WERI-Rb-1 (cell line): ENCODE measurements at regions not wholly inside any gene's neighbourhood (a gene's known extent, or its start where the extent isn't known, plus 50 kb on each side); places are given as distances from the start of the nearest gene placed in this dataset.

Experiments used
- DNase-seq: peaks from one replicate; pipeline ENCODE4 v3.0.0-alpha.2; 2020
- H3K27ac ChIP-seq: fragments of 250-450 bp; sonication (Bioruptor Pico); 2 replicates; pipeline ENCODE4 v1.5.1; 2020; ENCODE audit warnings: mild to moderate bottlenecking, moderate library complexity
- H3K27me3 ChIP-seq: fragments of 250-450 bp; sonication (Bioruptor Pico); 2 replicates; pipeline ENCODE4 v1.5.1; 2021; ENCODE audit warnings: mild to moderate bottlenecking, low read depth, moderate library complexity; ENCODE audit not compliant: insufficient read depth, severe bottlenecking
- H3K36me3 ChIP-seq: fragments of 250-450 bp; sonication (Bioruptor Pico); 2 replicates; pipeline ENCODE4 v1.5.1; 2020; ENCODE audit warnings: mild to moderate bottlenecking, moderate library complexity
- H3K4me3 ChIP-seq: 2 replicates; pipeline ENCODE4 v1.5.1; 2011; ENCODE audit warnings: low read depth, mild to moderate bottlenecking, control low read depth, low read length
- H3K9me3 ChIP-seq: fragments of 250-450 bp; sonication (Bioruptor Pico); 2 replicates; pipeline ENCODE4 v1.5.1; 2021; ENCODE audit warnings: mild to moderate bottlenecking, moderate library complexity; ENCODE audit not compliant: severe bottlenecking
- CTCF ChIP-seq: IDR thresholded peaks from 2 replicates; pipeline ENCODE4 v1.5.1; 2011; ENCODE audit warnings: low read depth, mild to moderate bottlenecking, control low read depth, inconsistent platforms, low read length

- no peak overlapping the region for H3K4me3 ChIP-seq
- no peak overlapping the region for H3K27ac ChIP-seq
- no peak for TF ChIP-seq CTCF
- no peaks in the 10 kb centered on the region for H3K9me3 ChIP-seq
- DNase-seq = no peak
- H3K36me3 ChIP-seq = no peaks in the 10 kb centered on the region
- no peaks in the 10 kb centered on the region for H3K27me3 ChIP-seq
Observed at GRCh38 chr3:30231277-30232141, 374.9 kb upstream of the TGFBR2 start.

GRCh38 chr3:30232142-30232541 lies 374.3 kb upstream of the TGFBR2 start:
- no peaks in the 10 kb centered on the region for H3K36me3 ChIP-seq
- no peak overlapping the region for H3K27ac ChIP-seq
- no peaks in the 10 kb centered on the region for H3K27me3 ChIP-seq
- DNase-seq = no peak
- H3K9me3 ChIP-seq = no peaks in the 10 kb centered on the region
- H3K4me3 ChIP-seq = no peak overlapping the region
- no peak for TF ChIP-seq CTCF

GRCh38 chr3:30233913-30234646 lies 372.3 kb upstream of the TGFBR2 start:
- H3K9me3 ChIP-seq = no peaks in the 10 kb centered on the region
- no peaks in the 10 kb centered on the region for H3K27me3 ChIP-seq
- no peak overlapping the region for H3K27ac ChIP-seq
- no peak for DNase-seq
- TF ChIP-seq CTCF = no peak
- H3K4me3 ChIP-seq = no peak overlapping the region
- H3K36me3 ChIP-seq = no peaks in the 10 kb centered on the region

GRCh38 chr3:30236011-30236410 lies 370.4 kb upstream of the TGFBR2 start:
- no peak for DNase-seq
- no peaks in the 10 kb centered on the region for H3K36me3 ChIP-seq
- H3K27me3 ChIP-seq = no peaks in the 10 kb centered on the region
- no peak overlapping the region for H3K27ac ChIP-seq
- TF ChIP-seq CTCF = no peak
- no peak overlapping the region for H3K4me3 ChIP-seq
- no peaks in the 10 kb centered on the region for H3K9me3 ChIP-seq

GRCh38 chr3:30241721-30242120 lies 364.7 kb upstream of the TGFBR2 start:
- Histone ChIP-seq H3K36me3 (no peaks in the 10 kb centered on the region), H3K27ac (no peak overlapping the region), H3K9me3 (no peaks in the 10 kb centered on the region), H3K27me3 (no peaks in the 10 kb centered on the region), H3K4me3 (no peak overlapping the region)
- TF ChIP-seq CTCF = no peak
- no peak for DNase-seq
